Embryonic facial prominence (tissue), 1 donor: ENCODE measurements at regions not wholly inside any gene's neighbourhood (a gene's known extent, or its start where the extent isn't known, plus 50 kb on each side); places are given as distances from the start of the nearest gene placed in this dataset.
A peak's percentile ranks its signal among the peaks of the same experiment; 100 is the strongest.
"Not testable (repeated sequence)": the region's sequence is repeated elsewhere in the genome, so short reads cannot be mapped to it uniquely, and the experiment has no call there.

ENCODE experiments used
- DNase-seq: peaks from one replicate; pipeline ENCODE4 v3.0.0-alpha.2; 2016; ENCODE audit errors: extremely low spot score

DNA sequence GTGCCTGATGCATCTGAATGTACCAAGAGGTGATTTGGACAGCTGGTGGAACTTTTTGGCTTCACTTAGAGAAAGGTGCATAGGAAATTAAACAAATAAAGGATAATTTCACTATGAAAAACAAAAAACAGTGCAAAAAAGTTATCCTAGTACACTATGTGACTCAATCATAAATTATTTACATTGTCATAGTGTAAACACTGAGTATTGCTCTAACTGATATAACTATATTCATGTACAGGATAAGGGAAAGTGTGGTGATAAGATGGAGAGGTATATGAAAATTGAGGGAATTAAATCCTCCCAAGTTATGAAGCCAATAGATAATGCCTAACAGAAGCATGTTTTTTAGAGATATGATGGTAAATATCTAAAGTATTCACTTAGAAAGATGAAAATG is 50.2 kb upstream of the CPNE4 start:
- no peak for DNase-seq

DNA sequence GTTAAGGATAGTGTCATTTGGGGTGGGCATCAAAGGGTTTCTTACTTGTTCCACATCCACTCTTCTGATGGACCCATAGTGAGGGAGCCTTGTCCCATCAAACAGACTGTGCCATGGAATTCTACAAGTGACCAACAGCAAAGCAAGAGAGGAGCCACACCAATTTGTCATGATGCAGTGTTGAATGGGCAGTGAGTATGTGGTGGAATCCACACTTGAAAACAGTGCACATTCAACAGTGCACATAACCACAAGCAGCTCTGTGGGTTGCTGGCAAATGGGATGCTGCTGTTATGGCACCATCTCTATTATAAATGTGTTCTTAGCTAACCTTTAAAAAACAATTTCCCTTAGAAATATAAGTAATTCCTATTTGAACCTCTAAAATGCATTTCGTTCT is 52.5 kb upstream of the CPNE4 start:
- no peak for DNase-seq

- DNase-seq, result no peak
Observed at GRCh38 chr3:132088291-132088690, 53.5 kb upstream of the CPNE4 start.

GRCh38 chr3:132090921-132091320 is 56.1 kb upstream of the CPNE4 start:
- DNase-seq, result no peak

DNA sequence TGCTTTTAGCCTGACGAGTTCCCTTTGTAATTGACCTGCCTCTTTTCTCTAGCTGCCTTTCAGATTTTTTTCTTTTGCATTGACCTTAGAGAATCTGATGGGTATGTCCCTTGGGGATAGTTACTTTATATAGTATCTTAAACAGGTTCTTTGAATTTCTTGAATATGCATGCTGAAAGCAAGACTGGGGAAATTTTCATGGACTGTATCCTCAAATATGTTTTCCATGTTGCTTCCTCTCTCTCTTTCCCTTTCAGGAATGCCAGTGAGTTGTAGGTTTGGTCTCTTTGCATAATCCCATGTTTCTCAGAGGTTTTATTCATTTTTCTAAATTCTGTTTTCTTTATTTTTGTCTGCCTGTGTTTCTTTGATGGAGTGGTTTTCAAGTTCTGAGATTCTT is 81.8 kb upstream of the CPNE4 start:
- no peak for DNase-seq

GRCh38 chr3:132117642-132118041 is 82.8 kb upstream of the CPNE4 start:
- no peak for DNase-seq

DNA sequence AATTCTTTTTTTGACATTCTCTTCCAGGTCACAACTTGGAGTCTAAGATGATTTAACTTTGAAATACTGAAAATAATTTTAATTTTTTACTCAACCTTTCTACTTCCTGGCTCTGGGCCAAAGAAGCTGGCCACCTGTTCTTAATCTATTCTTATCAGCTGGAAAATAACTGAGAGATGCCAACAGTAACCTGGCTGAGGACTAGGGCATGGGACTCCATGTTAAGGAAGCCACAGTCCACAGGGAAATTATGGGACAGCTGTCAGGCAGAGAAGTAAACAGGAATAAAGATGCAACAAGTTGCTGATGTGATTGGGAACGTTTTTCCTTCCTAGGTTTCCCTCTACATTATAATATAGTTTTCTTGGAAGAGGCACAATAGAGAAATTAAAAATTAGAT is 84.7 kb upstream of the CPNE4 start:
- no peak for DNase-seq

DNA sequence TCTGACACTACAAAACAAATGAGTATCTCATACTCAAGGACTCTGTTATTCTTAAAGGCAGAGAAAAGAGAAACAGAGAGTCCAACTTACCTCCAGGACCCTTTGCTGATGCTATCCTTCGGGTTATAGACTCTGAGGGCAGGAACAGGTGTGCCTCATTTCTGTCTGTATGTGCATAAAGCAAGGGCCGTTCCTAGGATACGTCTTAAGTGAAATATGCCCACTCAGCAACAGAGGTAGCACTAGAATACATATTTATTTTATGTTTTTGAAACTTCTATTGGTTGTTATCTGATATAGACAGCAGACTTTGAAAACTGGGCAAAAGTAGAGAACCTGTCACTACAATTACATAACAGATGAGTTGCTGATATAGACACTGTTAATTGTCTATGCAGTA is 89.3 kb upstream of the CPNE4 start:
- DNase-seq, result no peak

GRCh38 chr3:132124651-132125284 is 90.0 kb upstream of the CPNE4 start:
- no peak for DNase-seq

GRCh38 chr3:132134611-132135010 is 99.8 kb upstream of the CPNE4 start:
- no peak for DNase-seq

DNA sequence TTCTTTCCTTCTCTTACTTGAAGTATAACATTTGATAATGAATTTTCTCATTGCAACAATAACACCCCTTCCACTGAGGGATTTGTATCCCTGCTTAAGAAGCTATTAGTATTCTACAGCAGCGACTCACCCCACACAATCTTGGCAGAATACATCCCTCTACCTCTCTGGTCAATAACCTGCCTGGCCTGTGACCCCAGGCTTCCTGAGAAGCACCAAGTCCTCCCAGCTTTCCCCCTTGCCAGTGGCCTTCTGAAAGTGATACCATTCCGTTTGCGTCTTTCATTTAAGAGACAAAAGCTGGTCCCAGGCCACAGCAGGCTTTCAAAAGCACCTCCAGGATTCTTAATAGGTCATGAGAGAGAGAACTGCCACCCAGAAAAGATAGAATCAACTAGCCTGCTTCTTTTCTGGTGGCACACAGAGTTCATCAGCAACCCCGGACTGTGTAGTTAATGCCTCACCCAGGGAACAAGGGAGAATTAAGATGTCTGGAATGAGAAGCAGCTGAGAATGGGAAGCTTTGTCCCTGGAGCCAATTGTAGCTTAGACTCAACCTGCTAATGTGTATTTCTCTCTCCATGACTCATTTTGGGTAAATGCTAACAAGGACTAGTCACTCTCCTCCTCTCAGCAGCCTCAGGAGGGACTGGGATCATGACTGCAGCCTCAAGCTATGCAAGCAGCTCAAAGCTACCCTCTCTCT is 101.0 kb upstream of the CPNE4 start:
- no peak for DNase-seq

GRCh38 chr3:132136334-132136716 is 101.5 kb upstream of the CPNE4 start:
- DNase-seq, result no peak

DNA sequence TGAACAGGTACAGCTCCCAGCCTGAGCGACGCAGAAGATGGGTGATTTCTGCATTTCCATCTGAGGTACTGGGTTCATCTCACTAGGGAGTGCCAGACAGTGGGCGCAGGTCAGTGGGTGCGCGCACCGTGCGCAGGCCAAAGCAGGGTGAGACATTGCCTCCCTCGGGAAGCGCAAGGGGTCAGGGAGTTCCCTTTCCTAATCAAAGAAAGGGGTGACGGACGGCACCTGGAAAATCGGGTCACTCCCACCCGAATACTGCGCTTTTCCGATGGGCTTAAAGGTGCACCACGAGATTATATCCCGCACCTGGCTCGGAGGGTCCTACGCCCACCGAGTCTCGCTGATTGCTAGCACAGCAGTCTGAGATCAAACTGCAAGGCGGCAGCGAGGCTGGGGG is 102.1 kb upstream of the CPNE4 start:
- not testable (repeated sequence) for DNase-seq

DNA sequence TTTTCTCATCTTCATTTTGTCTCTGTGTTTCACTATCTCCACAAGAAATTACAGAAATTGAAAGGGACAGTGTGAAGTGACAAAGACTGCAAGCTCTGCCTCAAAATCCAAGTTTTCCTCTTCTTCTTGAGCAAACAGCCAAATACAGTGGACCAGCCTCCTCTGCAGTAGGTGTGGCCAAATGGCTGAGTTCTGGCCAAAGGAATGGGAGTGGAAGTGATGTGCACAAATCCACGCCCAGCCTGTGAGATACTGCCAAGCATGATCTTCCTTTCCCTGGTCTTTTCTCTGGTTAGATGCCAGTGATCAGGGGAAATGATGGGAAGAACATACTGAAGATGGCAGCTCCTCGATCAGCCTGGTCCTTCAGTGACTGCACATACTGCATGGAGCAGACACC is 111.0 kb upstream of the CPNE4 start:
- DNase-seq, result no peak

DNA sequence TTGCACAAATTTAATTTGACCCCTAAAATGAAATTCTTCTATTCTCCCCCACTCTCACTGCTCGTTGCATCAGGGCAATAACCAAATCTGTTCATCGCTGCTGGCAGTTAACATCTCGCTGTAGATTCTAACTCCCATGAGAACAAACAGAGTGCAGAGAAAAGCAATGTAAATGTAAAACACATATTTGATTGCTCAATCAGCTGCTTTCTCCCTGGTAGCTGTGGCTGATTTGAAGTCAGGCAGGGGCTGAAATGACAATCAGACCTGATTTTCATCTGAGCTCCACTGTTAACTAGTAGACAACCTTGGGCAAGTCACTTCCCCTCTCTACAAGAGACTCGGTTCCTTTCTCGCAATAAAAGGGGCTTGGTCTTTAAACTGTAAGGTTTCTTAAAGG is 119.8 kb upstream of the CPNE4 start:
- no peak for DNase-seq

DNA sequence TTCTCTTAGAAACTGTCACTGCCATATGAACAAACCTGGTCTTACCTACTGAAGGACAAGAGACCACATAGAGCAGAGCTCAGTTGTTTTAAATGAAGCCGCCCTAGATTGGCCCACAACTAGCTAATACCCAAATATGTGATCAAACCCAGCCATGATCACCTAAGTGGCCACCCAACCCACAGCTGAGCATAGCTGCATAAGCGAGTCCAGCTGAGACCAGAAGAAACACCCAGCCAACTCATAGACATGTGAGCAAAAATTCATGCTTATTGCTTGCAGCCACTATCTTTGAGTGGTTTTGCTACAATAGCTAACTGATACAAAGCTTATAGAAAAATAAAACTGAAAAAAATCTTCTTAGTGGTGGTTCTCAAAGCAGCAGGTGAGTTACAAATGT is 124.3 kb upstream of the CPNE4 start:
- DNase-seq, result no peak

DNA sequence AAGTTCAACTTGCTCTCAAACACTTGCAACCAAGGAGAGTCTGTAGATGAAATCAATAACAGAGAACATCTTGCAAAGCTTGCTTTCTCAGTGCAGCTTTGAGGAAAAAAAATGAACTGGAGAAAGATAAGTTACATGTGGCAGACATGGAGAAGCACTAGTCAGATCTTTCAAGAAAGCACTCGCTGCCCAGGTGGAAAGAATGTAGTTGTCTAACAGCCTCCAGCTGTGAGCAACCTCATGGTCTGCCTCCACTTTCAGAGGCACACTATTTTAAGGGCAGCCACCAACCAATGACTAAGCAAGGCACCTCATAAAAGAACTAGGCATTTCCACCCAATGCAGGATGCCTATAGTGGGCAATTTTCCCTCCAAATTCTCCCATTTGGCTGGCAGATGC is 125.4 kb upstream of the CPNE4 start:
- no peak for DNase-seq

- no peak for DNase-seq
Observed at GRCh38 chr3:132161608-132162007, 126.8 kb upstream of the CPNE4 start.

DNA sequence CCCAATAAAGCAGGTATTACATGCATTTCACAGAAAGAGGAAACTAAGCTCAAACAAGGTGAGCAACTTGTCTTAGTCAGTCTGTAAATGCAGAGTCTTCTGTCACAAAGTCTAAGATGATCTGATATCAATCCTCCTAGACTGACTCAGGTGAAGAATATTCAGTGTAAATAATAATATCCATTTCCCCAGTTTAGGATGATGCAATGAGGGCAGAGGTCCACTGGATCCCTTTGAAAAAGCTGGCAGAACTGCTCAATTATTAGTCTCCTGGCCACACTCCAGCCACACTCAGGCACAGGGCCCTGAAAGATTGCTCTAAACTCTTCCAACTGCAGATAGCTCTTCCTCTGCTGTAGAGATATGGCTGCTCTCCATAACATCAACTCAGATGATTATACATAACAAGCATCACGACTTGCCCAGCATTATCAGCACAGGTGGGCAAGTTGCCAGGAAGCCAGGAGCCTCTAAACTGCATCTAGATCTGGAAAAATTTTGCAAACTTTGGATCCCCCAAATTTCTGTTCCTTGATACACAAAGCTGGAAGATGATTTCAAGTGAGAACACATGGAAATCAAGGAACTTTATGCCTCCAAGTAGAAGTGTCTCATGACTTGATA is 129.8 kb upstream of the CPNE4 start:
- no peak for DNase-seq

DNA sequence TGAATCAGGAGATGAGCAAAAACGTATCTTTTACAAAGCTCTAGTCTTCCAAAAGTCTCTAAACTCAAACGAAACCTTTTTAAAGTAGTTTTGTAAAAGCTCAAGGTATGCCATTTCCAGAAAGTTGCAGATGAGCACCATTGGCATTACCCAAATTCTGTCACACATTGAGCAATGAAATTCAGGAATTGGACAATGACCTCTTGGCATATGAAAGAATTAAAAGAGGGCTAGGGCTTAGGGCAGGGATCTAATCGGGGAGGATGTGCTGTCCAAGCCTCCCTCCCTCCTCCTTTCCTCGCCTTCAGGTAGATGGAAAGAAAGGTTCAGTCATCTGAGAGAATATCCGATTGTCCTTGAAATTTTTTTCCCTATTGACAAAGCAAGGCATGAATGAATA is 133.1 kb upstream of the CPNE4 start:
- no peak for DNase-seq

- no peak for DNase-seq
Observed at GRCh38 chr3:132174500-132174899, 139.7 kb upstream of the CPNE4 start.

DNA sequence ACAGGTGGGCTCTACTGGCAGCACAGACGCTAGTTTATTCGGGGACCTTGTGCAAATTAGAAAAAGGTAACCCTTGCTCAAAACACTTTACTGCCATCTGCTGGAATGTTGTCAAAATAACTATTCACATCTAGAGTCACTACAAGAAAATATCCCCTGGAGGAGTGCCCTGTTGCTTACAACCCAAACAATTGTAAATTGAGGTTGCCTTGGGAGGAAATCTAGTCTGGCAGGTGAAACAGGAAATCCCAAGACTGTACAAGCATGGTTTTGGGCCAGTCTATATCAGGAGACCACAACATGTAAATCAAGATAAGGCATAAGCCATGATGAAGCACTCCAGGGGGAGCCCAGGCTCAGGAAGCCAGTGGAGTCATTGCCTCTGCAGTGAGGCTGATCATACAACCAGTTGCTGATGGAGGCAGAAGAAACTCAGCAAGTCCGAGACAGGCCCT is 136.8 kb upstream of the ACP3 start:
- peak; percentile 37 for DNase-seq

- no peak for DNase-seq
Observed at GRCh38 chr3:132183811-132184210, 133.4 kb upstream of the ACP3 start.
